Body of pancreas (tissue), 4 donors: ENCODE measurements at regions not wholly inside any gene's neighbourhood (a gene's known extent, or its start where the extent isn't known, plus 50 kb on each side); places are given as distances from the start of the nearest gene placed in this dataset.
"Not testable (repeated sequence)": the region's sequence is repeated elsewhere in the genome, so short reads cannot be mapped to it uniquely, and the experiment has no call there.

Experiments used
- ATAC-seq: fragments of 150-250 bp; one replicate; pipeline ENCODE4 v1.9.1; 2016
- DNase-seq, 4 donors: peaks; one replicate each; pipeline ENCODE4 v3.0.0-alpha.2; 2019
- H3K27ac ChIP-seq, 4 donors: fragments of 200-600 bp; sonication (generic); 1 replicate in 3 of 4; 2 replicates in 1 of 4; pipeline versions ENCODE4 v1.5.1 to v1.6.1; 2016 to 2019; ENCODE audit warnings: mild to moderate bottlenecking in 1 of 4, mixed read lengths in 1 of 4, moderate library complexity in 1 of 4
- H3K27me3 ChIP-seq, 2 donors: fragments of 200-600 bp; sonication (generic); one replicate each; pipeline ENCODE4 v1.6.0; 2016; ENCODE audit warnings: mild to moderate bottlenecking in 1 of 2
- H3K36me3 ChIP-seq, 2 donors: fragments of 200-600 bp; sonication (generic); replicated peaks in 1 of 2; 2 replicates each; pipeline ENCODE4 v1.5.1; 2016; ENCODE audit warnings: low read depth in 2 of 2; ENCODE audit not compliant: insufficient read depth in 1 of 2
- H3K4me1 ChIP-seq: fragments of 200-600 bp; sonication (generic); one replicate; pipeline ENCODE4 v1.6.0; 2016
- H3K4me3 ChIP-seq, 2 donors: fragments of 200-600 bp; sonication (generic); 1 replicate in 1 of 2; 2 replicates in 1 of 2; pipeline ENCODE4 v1.5.1; 2016 to 2019
- H3K9me3 ChIP-seq, 3 donors: fragments of 200-600 bp; sonication (generic); 1 replicate in 2 of 3; 2 replicates in 1 of 3; pipeline ENCODE4 v1.5.1; 2016
- WGBS, 2 donors: methylation state at CpG; one replicate each; pipeline ENCODE4 v1.1.5; 2017; 5-methylcytosine and 5-hydroxymethylcytosine counted together
- intact Hi-C: fragments of 100-400 bp; cut with DNase I; formaldehyde crosslinking; loops from one replicate; pipeline ENCODE4 v1.15.1; 2023

- intact Hi-C loops, ATAC-seq: not testable (repeated sequence)
These were observed 133.3 kb upstream of the IKBKE start for GRCh38 chr1:206337024-206337423.

GRCh38 chr1:206350493-206351275 is 119.6 kb upstream of the IKBKE start:
- H3K4me3 ChIP-seq, intact Hi-C loops, ATAC-seq, H3K27ac ChIP-seq, H3K4me1 ChIP-seq, DNase-seq, H3K9me3 ChIP-seq, H3K36me3 ChIP-seq, H3K27me3 ChIP-seq: not testable (repeated sequence)
- WGBS, 2 donors, result 47 to 87% methylated on average over 2 of the region's 2 CpGs

More at GRCh38 chr1:206337024-206337423, 133.3 kb upstream of the IKBKE start:
- H3K27me3 ChIP-seq, H3K4me3 ChIP-seq, DNase-seq, H3K9me3 ChIP-seq, H3K27ac ChIP-seq, H3K4me1 ChIP-seq, H3K36me3 ChIP-seq: not testable (repeated sequence)
- 78 to 82% methylated on average over 1 of the region's 4 CpGs for WGBS, 2 donors

- WGBS, 2 donors, result 50 to 59% methylated on average over 1 to 3 of the region's 10 CpGs
These were observed 118.8 kb upstream of the IKBKE start for GRCh38 chr1:206351276-206352052.

GRCh38 chr1:206356310-206356709 is 114.0 kb upstream of the IKBKE start:
- H3K27me3 ChIP-seq, H3K27ac ChIP-seq, DNase-seq, H3K4me3 ChIP-seq, intact Hi-C loops, H3K9me3 ChIP-seq, H3K36me3 ChIP-seq, H3K4me1 ChIP-seq, ATAC-seq: not testable (repeated sequence)

More at GRCh38 chr1:206351276-206352052, 118.8 kb upstream of the IKBKE start:
- H3K27ac ChIP-seq, H3K4me1 ChIP-seq, ATAC-seq, H3K9me3 ChIP-seq, H3K4me3 ChIP-seq, intact Hi-C loops, H3K27me3 ChIP-seq, DNase-seq, H3K36me3 ChIP-seq: not testable (repeated sequence)

GRCh38 chr1:206357962-206358361 is 112.3 kb upstream of the IKBKE start:
- H3K4me1 ChIP-seq, H3K9me3 ChIP-seq, ATAC-seq, intact Hi-C loops, H3K4me3 ChIP-seq, H3K36me3 ChIP-seq, H3K27ac ChIP-seq, H3K27me3 ChIP-seq: not testable (repeated sequence)
- DNase-seq, result peak in 1 of 4 donors; percentile 12
- WGBS, 2 donors, result 50 to 94% methylated on average over 1 to 2 of the region's 3 CpGs

GRCh38 chr1:206358771-206359170 is 111.5 kb upstream of the IKBKE start:
- DNase-seq, H3K4me1 ChIP-seq, ATAC-seq, H3K9me3 ChIP-seq, H3K27me3 ChIP-seq, intact Hi-C loops, H3K27ac ChIP-seq, H3K4me3 ChIP-seq, H3K36me3 ChIP-seq: not testable (repeated sequence)
- 74 to 100% methylated on average over 2 of the region's 3 CpGs for WGBS, 2 donors

- ATAC-seq, H3K9me3 ChIP-seq, H3K4me1 ChIP-seq, intact Hi-C loops, H3K4me3 ChIP-seq, DNase-seq, H3K36me3 ChIP-seq, H3K27me3 ChIP-seq, H3K27ac ChIP-seq: not testable (repeated sequence)
These were observed 110.9 kb upstream of the IKBKE start for GRCh38 chr1:206359377-206359776.

GRCh38 chr1:206361978-206362543 is 108.2 kb upstream of the IKBKE start:
- H3K27me3 ChIP-seq, H3K27ac ChIP-seq, intact Hi-C loops, H3K36me3 ChIP-seq, ATAC-seq, H3K9me3 ChIP-seq, H3K4me3 ChIP-seq, H3K4me1 ChIP-seq, DNase-seq: not testable (repeated sequence)
- WGBS, 2 donors, result 71% methylated on average over 1 of the region's 3 CpGs; no CpG with 5 or more reads in 1 of the 2 donors

GRCh38 chr1:206362994-206363393 is 107.3 kb upstream of the IKBKE start:
- WGBS, 2 donors, result 92 to 94% methylated on average over 3 of the region's 3 CpGs
- H3K27me3 ChIP-seq, DNase-seq, H3K27ac ChIP-seq, H3K36me3 ChIP-seq, H3K4me3 ChIP-seq, H3K4me1 ChIP-seq, H3K9me3 ChIP-seq, ATAC-seq, intact Hi-C loops: not testable (repeated sequence)

GRCh38 chr1:206365271-206365670 is 105.0 kb upstream of the IKBKE start:
- H3K27ac ChIP-seq, H3K27me3 ChIP-seq, H3K9me3 ChIP-seq, H3K4me1 ChIP-seq, H3K4me3 ChIP-seq, DNase-seq, intact Hi-C loops, H3K36me3 ChIP-seq, ATAC-seq: not testable (repeated sequence)
- WGBS, 2 donors, result 80 to 88% methylated on average over 2 to 6 of the region's 6 CpGs

GRCh38 chr1:206366131-206366530 is 104.1 kb upstream of the IKBKE start:
- H3K36me3 ChIP-seq, H3K4me3 ChIP-seq, H3K4me1 ChIP-seq, H3K9me3 ChIP-seq, H3K27ac ChIP-seq, intact Hi-C loops, ATAC-seq, H3K27me3 ChIP-seq, DNase-seq: not testable (repeated sequence)
- WGBS, 2 donors, result 86 to 90% methylated on average over 3 to 4 of the region's 5 CpGs
